A673 (cell line): ENCODE measurements at regions not wholly inside any gene's neighbourhood (a gene's known extent, or its start where the extent isn't known, plus 50 kb on each side); places are given as distances from the start of the nearest gene placed in this dataset.

Experiments used
- CTCF ChIP-seq: fragments of 300-800, 200-600 bp; sonication (generic); conservative IDR thresholded peaks from 2 replicates; pipeline ENCODE4 v1.5.1; 2017; ENCODE audit warnings: low read depth, mild to moderate bottlenecking, antibody characterized with exemption, low read length, moderate library complexity, mixed read lengths
- EZH2 ChIP-seq: fragments of 200-600 bp; sonication (generic); IDR thresholded peaks from 2 replicates; pipeline ENCODE4 v1.6.1; 2017; ENCODE audit warnings: borderline replicate concordance, low read depth, mild to moderate bottlenecking, mixed read lengths, antibody characterized with exemption, low read length; ENCODE audit not compliant: poor library complexity, severe bottlenecking

GRCh38 chr2:20139407-20140172 lies 85.3 kb downstream of the SDC1 start:
- TF ChIP-seq CTCF (no peak), EZH2 (no peak)
